GM21737 (cell line): ENCODE measurements at regions not wholly inside any gene's neighbourhood (a gene's known extent, or its start where the extent isn't known, plus 50 kb on each side); places are given as distances from the start of the nearest gene placed in this dataset.
A peak's percentile ranks its signal among the peaks of the same experiment; 100 is the strongest.
"Not testable (repeated sequence)": the region's sequence is repeated elsewhere in the genome, so short reads cannot be mapped to it uniquely, and the experiment has no call there.

Experiments
- ATAC-seq: cut with Tn5 transposase; IDR thresholded peaks from one replicate; pipeline ENCODE4 v1.9.1; 2021; ENCODE audit warnings: mild to moderate bottlenecking, moderate library complexity; ENCODE audit not compliant: unreplicated experiment

DNA sequence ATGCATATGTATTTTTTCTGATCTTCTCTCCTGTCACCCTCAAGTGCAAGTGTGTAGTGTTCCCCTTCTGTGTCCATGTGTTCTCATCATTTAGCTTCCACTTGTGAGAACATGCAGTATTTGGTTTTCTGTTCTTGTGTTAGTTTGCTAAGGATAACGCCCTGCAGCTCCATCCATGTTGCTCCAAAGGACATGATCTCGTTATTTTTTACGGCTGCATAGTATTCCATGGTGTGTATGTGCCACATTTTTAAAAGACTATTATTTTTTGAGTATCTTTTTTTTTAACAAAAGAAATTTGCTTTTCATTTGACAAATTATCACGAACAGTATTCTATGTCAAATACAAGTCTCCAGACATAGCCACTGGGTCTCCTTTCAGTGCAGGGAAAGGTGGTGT lies 110.1 kb upstream of the ZNF746 start:
- no peak for ATAC-seq

DNA sequence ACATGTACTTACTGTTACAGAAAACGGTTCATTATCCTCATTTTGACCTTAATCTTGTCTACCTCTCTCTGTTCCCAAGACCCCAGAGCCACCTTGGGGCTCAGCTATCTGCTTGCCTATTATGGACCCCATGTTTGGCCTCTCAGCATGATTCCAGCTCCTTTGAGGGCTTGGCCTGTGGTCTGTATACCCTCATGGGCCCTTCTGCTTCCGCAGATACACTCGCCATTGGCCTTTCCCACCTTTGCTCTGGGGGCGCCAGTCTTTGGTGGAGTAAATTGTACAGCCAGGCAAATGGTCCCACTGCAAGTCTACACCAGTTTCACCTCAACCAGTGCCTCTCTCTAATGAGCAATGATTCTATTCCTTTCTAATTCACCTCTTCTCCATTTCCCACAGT lies 109.2 kb upstream of the ZNF746 start:
- ATAC-seq = no peak

DNA sequence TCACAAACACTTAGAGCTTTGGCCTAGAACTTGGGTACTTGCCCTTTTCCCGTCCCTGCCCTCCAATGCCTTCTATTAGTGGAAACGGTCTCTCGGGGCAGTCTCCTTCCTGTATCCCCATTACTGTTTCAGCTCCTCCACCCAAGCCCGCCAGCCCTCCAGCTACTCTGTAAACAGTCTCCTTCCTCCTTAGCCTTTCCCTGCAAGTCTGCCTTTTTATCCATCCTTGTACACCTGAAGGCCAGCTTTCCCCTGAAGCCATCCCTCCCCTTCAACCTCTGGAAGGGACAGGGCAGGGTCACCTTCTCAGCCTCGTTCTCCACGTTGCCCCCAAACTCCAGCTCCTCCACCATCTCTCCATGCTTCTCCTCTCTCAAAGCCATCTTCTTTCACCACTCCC lies 108.1 kb upstream of the ZNF746 start:
- no peak for ATAC-seq

DNA sequence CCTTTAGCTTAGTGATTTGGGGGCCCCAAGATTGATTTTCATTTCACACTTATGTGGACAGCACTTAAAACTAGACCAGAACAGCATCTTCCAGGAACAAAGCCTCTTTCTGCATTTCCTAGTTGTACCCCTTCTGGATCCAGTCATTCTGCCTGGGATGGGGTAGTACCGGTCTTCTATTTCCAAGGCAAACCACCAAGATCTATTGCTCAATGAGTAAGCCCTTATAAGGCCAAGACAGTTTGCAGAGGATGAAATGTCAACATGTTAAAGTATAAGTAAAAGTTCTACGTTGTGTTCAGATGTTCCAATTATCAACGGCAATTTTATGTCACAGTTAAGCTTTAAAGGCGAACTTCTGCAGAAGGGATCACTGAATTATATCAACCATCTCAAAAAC lies 106.9 kb upstream of the ZNF746 start:
- no peak for ATAC-seq

DNA sequence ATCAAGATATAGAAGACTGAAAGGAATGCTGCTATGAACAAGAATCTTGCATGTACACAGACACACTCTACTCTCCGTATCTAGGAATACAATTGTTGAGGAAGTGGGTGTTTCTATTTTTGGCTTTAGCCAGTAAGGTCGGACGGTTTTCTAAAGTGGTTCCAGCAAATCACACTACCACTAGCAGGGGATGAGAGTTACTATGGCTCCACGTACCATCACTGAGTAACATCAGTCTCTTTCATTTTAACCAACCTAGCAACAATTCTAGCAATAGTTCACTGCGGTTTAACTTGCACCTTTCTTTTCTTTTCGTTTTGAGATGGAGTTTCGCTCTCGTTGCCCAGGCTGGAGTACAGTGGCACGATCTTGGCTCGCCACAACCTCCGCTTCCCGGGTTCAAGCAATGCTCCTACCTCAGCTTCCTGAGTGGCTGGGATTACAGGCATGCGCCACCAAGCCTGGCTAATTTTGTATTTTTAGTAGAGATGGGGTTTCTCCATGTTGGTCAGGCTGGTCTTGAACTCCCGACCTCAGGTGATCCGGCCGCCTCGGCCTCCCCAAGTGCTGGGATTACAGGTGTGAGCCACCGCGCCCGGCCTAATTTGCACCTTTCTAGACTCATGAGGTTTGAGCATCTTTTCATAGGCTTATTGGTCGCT lies 103.2 kb upstream of the ZNF746 start:
- ATAC-seq = peak; percentile 94

DNA sequence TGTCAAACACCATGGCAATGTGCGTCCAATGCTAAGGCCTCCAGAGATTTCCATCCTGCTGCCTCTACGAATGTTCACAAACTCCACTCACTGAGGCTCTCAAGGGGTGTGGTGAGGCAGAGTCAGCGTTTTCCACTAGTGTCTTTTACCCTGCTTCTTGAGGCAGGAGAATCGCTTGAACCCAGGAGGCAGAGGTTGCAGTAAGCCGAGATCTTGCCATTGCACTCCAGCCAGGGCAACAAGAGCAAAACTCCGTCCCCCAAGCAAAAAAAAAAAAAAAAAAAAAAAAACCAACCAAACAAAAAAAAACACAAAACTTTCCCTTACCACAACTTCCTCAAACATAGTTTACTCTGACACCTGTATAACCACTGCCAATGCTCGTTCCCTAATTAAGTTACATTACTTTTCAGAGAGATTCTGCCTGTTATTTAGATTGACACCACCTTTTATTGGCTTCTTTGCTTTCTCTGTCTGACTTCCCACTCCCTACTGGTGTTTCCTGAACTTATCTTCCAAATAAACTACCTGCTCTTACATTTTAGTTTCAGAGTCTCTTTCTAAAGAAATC lies 102.1 kb upstream of the ZNF746 start:
- ATAC-seq = no peak

DNA sequence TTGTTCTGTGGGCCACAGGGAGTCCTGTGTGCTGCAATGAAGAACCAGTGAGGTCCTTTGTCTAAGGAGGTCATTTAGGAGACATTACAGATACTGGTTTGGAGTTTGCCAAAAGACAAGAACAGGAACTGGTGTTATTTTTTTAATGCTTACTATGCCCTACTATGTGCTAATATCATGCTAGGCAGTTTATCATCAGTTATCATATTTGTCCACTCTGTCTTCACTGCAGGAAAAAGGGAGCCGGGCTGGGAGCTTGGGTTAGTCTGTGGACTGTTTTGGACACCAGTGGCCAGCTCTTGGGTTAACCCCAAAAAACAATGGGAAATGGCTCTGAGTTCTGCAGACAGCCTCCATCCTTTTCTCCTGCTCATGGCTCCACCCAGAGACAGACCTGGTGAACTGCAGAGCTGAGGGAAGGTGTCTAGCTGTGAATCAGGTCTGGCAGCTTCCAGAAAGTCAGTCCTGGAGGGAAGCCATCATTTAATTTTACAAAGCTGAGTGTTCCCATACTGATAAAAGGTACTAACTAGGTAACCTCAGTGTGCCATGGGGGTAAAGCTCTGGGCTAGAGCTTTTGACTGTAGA lies 101.2 kb upstream of the ZNF746 start:
- no peak for ATAC-seq

DNA sequence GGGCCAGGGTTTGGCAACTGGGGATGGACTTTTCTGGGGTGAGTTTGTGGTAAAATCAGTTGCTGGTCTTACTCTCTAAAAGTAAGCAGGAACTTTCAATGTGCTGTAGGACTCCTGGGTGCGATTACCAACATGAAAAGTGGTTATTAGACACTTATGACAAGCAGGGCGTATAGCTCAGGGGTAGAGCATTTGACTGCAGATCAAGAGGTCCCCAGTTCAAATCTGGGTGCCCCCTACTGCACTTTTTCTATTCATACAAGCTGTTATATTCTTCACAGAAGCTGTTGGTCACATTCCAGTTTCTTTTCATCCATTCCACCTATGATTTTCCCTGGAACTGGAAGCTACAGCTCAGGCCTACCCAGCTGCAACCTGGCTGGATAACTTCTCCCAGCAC lies 100.2 kb upstream of the ZNF746 start:
- ATAC-seq = not testable (repeated sequence)

DNA sequence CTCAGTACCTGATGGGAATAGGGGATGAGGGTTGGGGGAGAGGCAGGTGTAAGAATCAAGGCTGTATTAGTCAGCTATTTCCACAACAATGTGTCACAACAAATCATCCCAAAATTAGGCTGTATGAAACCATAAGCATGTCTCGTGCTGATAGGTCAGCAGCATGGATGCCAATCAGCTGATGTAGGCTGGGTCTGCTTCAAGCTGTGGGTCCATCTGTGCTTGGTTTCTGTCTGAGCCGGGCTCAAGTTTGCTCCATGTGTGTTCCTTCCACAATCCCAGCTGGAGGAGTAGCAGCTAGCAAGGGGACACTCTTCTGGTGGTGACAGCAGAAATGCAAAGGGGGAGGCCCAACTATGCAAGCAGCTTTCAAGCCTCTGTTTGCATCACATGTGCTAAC lies 97.9 kb upstream of the ZNF746 start:
- no peak for ATAC-seq

DNA sequence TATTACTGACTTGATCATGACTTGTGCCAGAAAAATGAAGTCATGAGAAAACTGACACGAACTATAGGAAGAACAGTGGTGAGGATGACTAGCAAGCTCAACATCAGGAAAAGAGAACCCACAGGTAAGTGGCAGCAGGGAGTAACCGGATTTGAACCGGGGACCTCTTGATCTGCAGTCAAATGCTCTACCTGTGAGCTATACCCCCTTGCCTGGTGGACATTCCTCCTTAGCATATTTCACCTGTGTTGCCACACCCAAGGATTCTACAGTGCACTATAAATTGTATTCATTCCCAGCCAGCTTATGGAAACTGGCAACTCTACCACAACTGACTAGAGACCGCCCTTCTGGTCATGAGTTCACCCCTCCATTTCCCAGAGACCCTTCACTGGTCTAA lies 97.5 kb upstream of the ZNF746 start:
- no peak for ATAC-seq

DNA sequence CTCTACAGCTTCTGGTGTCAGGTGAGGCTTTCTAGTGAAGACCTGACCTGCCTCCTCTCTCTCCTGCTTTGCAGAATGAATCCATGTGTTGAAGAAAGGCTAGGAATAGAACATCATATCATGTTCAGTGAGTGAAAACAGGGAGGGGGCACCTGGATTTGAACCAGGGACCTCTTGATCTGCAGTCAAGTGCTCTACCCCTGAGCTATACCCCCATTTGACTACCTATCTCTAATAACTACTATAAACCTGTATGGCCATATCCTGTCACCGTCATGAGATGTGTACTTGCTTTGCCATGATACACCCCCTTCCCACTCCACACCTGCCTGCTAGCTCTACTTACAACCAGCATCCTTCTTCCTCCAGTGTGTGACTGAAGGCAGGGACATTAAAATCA lies 91.3 kb upstream of the ZNF746 start:
- no peak for ATAC-seq

DNA sequence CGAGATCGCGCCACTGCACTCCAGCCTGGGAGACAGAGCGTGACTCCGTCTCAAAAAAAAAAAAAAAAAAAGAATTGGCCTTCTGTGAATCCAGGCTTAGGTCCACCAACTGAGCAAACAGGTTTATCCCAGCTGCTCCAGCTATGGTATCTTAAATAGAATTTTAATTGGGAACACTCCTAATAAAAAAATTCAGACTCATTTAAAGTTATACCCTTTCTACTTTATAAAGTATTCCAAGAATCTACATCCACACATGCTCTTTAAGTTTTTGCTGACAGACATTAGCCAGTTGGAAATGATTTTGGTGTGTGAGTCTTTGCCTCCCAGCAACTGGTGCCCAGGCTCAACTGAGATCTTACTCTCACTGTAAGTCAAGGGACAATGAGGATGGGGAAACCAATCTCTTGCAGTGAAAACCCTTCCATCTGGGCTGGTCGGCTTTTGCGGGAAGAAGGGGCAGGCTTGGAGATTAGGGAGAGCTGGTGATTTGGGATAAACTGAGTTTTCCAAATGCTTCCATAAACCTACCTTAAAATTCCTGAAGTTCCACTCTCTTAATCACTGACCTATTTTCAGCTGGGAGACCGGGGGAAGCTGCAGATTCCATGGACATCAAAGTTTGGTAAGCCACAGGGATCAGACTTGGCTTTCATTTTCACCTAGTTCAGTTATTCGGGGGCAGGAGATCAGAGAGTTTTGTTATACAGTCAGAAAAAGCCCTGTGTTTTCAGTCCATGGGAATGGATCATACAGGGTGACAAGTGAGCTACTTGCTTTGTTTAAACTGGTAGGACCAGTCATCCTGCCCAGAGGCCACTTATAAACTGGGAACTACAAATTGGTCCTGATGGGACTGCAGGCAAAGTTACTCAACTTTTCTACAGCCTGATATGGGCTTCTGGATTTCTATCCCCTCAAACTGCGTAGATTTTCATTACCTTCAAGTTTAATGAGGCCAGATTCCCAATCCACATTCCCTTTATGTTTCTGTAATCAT lies 89.3 kb upstream of the ZNF746 start:
- no peak for ATAC-seq

DNA sequence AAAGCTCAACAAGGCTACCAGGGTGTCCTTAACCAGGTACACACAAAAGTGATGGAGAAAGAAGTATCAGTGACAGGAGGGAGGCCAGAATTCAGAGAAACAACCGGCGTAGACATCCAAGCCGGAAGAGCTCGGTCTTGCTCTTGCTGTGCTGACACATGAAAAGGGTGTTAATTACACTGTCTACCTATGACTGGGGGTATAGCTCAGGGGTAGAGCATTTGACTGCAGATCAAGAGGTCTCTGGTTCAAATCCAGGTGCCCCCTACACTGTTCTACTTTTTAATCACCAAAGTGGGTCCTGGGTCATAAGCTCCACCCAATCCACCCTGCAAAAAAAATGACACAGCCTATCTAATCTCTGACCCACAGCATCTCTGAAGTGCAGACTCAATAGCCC lies 86.9 kb upstream of the ZNF746 start:
- no peak for ATAC-seq

DNA sequence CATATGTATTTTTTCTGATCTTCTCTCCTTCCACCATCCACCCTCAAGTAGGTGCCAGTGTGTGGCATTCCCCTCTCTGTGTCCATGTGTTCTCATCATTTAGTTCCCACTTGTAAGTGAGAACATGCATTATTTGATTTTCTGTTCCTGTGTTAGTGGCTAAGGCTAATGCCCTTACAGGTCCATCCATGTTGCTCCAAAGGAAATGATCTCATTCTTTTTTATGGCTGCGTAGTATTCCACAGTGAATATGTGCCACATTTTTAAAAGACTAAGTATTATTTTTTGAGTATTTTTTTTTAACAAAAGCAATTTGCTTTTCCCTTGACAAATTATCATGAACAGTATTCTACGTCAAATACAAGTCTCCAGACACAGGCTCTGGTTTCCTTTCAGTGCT lies 86.4 kb upstream of the ZNF746 start:
- no peak for ATAC-seq

DNA sequence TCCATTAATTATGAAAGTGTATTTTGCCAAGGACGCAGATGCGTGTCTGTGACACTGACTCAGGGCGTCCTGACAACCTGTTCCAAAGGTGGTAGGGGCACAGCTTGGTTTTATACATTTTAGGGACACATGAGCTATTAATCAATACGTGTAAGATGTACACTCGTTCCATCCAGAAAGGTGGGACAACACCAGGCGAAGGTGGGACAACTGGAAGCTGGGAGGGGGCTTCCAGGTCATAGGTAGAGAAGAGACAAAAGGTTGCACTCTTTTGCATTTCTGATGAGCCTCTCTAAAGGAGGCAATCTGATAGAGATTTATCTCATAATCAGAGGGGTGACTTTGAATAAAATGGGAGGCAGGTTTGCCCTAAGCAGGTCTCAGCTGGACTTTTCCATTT lies 82.7 kb upstream of the ZNF746 start:
- ATAC-seq = no peak

DNA sequence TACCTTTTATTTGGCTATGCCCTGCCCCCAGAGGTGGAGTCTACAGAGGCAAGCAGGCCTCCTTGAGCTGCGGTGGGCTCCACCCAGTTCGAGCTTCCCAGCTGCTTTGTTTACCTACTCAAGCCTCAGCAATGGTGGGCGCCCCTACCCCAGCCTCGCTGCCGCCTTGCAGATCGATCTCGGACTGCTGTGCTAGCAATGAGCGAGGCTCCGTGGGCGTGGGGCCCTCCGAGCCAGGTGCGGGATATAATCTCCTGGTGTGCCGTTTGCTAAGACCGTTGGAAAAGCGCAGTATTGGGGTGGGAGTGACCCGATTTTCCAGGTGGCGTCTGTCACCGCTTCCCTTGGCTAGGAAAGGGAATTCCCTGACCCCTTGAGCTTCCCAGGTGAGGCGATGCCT lies 81.8 kb upstream of the ZNF746 start:
- ATAC-seq = not testable (repeated sequence)

DNA sequence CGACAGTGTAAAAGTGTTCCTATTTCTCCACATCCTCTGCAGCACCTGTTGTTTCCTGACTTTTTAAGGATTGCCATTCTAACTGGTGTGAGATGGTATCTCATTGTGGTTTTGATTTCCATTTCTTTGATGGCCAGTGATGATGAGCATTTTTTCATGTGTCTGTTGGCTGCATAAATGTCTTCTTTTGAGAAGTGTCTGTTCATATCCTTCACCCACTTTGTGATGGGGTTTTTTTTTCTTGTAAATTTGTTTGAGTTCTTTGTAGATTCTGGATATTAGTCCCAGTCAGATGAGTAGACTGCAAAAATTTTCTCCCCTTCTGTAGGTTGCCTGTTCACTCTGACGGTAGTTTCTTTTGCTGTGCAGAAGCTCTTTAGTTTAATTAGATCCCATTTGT lies 76.8 kb upstream of the ZNF746 start:
- not testable (repeated sequence) for ATAC-seq

DNA sequence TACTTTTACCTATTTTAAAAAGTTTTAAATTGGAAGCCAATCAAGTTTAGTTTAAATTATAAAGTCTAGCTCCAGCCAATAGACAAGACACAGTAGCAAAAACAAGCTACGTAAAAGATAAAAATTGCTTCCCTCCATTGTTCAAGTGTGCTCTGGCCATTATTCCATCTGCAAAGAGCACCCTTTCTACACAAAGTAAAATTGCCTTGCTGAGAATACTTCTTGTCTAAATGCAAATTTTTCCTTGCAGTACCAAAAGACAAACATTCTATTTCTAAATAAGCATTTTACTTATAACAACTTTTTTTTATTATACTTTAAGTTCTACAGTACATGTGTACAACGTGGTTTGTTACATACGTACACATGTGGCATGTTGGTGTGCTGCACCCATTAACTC lies 75.9 kb upstream of the ZNF746 start:
- ATAC-seq = no peak

DNA sequence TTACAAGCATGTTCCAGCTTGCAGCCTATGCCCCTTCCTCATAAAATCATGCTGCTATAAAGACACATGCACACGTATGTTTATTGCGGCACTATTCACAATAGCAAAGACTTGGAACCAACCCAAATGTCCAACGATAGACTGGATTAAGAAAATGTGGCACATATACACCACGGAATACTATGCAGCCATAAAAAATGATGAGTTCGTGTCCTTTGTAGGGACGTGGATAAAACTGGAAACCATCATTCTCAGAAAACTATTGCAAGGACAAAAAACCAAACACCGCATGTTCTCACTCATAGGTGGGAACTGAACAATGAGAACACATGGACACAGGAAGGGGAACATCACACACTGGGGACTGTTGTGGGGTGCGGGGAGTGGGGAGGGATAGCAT lies 75.3 kb upstream of the ZNF746 start:
- not testable (repeated sequence) for ATAC-seq

DNA sequence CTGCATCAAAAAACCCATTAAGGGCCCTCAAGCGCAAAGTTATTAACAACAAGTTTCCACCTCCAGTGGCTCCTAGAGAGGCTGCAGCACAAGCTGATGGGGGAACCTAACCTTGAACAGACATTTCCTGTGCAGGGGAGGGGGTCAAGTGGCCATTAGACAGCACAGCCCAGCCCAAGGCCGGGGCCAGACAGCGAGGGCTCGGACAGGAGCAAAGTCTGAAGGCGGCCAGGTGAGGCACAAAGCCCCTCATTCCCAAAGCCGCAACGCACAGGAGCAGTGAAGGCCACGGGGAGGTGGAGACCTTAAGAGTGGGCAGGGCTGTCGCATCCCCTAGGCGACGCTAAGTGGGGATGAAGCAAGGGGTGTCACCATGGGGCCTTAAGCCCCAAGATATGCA lies 73.2 kb upstream of the ZNF746 start:
- no peak for ATAC-seq

DNA sequence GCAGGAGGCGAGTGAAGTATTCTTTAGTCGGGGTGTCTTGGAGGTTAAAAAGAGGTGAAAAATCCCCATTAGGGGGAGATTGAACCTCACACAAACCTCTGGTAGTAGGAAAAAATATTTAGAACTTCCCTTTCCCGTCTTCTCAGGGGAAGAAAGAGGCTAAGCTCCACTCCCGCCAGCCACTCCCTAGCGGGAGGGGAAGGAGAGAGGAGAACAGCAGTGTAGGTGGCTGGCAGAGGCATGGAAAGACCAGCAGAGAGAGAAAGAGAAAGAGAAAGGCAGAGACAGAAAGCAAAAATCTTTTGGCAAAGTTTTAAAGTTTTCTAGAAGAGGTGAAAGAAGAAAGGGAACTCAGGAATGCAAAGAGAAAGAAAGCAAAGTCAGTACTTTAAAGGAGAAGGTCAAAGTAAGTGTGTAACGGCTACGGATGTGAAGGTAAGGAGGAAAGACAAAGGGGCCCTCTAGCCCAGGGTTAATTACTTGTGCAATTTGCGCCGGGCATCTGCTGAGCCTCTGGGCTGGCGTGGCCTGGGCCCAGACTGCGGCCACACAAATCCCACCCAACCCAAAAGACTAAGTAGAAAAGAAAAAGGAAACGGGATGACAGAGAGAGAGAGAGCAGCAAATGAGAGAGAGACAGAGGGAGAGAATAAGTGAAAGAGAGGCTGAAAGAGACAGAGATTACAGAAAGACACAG lies 72.3 kb upstream of the ZNF746 start:
- ATAC-seq = no peak
